Kidney (tissue), 13 donors: ENCODE measurements at regions not wholly inside any gene's neighbourhood (a gene's known extent, or its start where the extent isn't known, plus 50 kb on each side); places are given as distances from the start of the nearest gene placed in this dataset.

Experiments
- DNase-seq, 5 donors: peaks; one replicate each; pipeline ENCODE4 v3.0.0-alpha.2; 2013 to 2020
- FAIRE-seq: peaks from 2 replicates; lab custom pipeline; 2012; peaks lifted over from hg19 to GRCh38; lab: Jason Lieb, UNC
- H3K27ac ChIP-seq, 2 donors: one replicate each; pipeline ENCODE4 v1.7.0; 2013; ENCODE audit warnings: low read depth in 2 of 2, low read length in 2 of 2, inconsistent platforms in 1 of 2
- H3K27me3 ChIP-seq: one replicate; pipeline ENCODE4 v1.7.1; 2013; ENCODE audit warnings: low read length, inconsistent platforms; ENCODE audit not compliant: control insufficient read depth, insufficient read depth
- H3K36me3 ChIP-seq, 3 donors: one replicate each; pipeline versions ENCODE4 v1.7.0 to v1.7.1; 2013; ENCODE audit warnings: low read length in 3 of 3, control low read depth in 1 of 3, inconsistent platforms in 1 of 3; ENCODE audit not compliant: insufficient read depth in 3 of 3, control insufficient read depth in 2 of 3
- H3K4me1 ChIP-seq, 3 donors: one replicate each; pipeline versions ENCODE4 v1.7.0 to v1.7.1; 2013; ENCODE audit warnings: low read length in 3 of 3, inconsistent platforms in 1 of 3, low read depth in 1 of 3; ENCODE audit not compliant: control insufficient read depth in 2 of 3, insufficient read depth in 2 of 3
- H3K4me3 ChIP-seq, 3 donors: one replicate each; pipeline versions ENCODE4 v1.7.0 to v1.8.1; 2013; ENCODE audit warnings: low read length in 3 of 3, control low read depth in 1 of 3, inconsistent platforms in 1 of 3
- H3K9ac ChIP-seq, 3 donors: one replicate each; pipeline versions ENCODE4 v1.7.0 to v1.7.1; 2013; ENCODE audit warnings: low read length in 3 of 3, control low read depth in 1 of 3, inconsistent platforms in 1 of 3
- H3K9me3 ChIP-seq, 3 donors: one replicate each; pipeline versions ENCODE4 v1.7.0 to v1.7.1; 2013; ENCODE audit warnings: low read length in 3 of 3, control low read depth in 1 of 3, inconsistent platforms in 1 of 3; ENCODE audit not compliant: control insufficient read depth in 2 of 3, insufficient read depth in 1 of 3
- intact Hi-C: fragments of 100-400 bp; cut with DNase I; formaldehyde crosslinking; loops from one replicate; pipeline ENCODE4 v1.11.1; 2022
- TF ChIP-seq, protein P1 (sequence below): IDR thresholded peaks from 3 replicates; pipeline ENCODE4 v1.5.1; 2012; ENCODE audit warnings: mild to moderate bottlenecking, moderate library complexity, borderline replicate concordance; ENCODE audit not compliant: insufficient read depth; ENCODE audit errors: extremely low read depth
- donor health status: control.
- donor health status: control.
- donor health status: control.
- donor health status: control.
- donor health status: control.
- donor health status: DM: yes; HTN: yes; CAD: no.
- donor health status: Normal renal cell carcinoma (clear cell type).

DNA sequence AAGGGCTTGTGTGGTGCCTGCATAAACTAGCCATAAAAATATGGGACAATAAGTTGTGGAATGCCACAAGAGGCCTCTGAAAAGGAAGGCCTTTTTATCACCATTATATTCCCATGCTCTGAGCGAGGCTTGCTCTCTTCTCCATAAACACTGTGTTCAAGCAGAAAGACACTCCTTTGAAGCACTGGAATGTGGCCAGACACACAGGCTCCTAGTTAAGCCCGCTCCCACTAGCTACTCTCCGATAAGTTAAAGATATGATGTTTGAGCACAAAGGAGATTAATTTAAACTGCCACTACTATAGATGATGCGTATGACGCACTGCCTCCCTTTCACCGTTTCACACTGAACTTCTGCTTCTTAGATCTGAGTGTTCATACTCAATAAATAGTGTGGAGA lies 188.7 kb upstream of the TWIST2 start:
- FAIRE-seq (no peak), DNase-seq (no peak)
- H3K27ac ChIP-seq, result no peak overlapping the region
- peaks cover 0 to 4% (median 0%) of the 10 kb centered on the region in 3 donors for H3K9me3 ChIP-seq
- H3K36me3 ChIP-seq, result no peaks in the 10 kb centered on the region
- TF ChIP-seq, protein P1, sequence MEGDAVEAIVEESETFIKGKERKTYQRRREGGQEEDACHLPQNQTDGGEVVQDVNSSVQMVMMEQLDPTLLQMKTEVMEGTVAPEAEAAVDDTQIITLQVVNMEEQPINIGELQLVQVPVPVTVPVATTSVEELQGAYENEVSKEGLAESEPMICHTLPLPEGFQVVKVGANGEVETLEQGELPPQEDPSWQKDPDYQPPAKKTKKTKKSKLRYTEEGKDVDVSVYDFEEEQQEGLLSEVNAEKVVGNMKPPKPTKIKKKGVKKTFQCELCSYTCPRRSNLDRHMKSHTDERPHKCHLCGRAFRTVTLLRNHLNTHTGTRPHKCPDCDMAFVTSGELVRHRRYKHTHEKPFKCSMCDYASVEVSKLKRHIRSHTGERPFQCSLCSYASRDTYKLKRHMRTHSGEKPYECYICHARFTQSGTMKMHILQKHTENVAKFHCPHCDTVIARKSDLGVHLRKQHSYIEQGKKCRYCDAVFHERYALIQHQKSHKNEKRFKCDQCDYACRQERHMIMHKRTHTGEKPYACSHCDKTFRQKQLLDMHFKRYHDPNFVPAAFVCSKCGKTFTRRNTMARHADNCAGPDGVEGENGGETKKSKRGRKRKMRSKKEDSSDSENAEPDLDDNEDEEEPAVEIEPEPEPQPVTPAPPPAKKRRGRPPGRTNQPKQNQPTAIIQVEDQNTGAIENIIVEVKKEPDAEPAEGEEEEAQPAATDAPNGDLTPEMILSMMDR, result no peak
- H3K4me1 ChIP-seq, result no peaks in the 10 kb centered on the region
- H3K4me3 ChIP-seq, result no peak overlapping the region
- no peak overlapping the region for H3K9ac ChIP-seq
- no peaks in the 10 kb centered on the region for H3K27me3 ChIP-seq
- intact Hi-C loops, result no loop called here

DNA sequence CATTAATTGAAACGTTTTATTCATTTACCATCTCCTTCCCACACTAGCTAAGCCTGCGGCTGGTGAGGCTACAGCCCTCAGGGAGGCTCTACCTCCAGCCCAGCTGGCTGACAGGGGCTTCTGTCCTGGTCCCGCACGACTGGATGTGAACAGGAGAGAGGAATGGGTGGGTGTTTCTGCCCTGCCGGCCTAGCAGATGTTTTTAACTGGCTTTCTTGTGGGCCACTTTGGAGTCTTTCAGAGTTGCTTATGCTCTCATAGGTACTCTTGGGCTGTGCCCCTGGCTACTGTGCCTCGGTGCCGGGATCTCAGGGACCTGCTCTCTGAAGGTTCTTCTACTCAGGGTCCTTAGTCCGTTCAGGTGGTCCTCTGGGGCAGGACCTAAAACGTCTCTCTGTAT lies 184.3 kb upstream of the TWIST2 start:
- no peaks in the 10 kb centered on the region for H3K27me3 ChIP-seq
- no peak overlapping the region for H3K27ac ChIP-seq
- FAIRE-seq (no peak), DNase-seq (no peak)
- intact Hi-C loops, result no loop called here
- peaks cover 0 to 4% (median 0%) of the 10 kb centered on the region in 3 donors for H3K9me3 ChIP-seq
- H3K36me3 ChIP-seq, result no peaks in the 10 kb centered on the region
- H3K9ac ChIP-seq, result no peak overlapping the region
- H3K4me3 ChIP-seq, result no peak overlapping the region
- TF ChIP-seq, protein P1, result no peak
- H3K4me1 ChIP-seq, result no peaks in the 10 kb centered on the region

DNA sequence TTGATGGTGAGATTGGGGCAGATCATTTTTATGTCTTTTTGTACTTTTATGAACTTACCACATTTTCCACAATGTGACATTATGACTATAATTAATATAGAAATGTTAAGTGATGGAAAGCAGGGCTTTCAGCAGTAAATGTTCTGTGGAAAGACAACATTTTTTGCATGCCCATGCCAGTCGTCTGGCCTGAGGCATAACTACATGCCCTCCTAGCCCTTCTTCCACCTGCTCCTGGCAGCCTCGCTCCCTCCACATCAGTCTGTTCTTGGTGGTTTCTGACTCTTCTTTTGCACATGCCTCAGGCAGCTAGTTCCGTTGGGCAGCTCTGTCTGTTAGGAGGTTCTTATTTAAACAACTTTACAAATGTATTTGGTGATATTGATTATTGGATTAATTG lies 182.0 kb upstream of the TWIST2 start:
- no peak overlapping the region for H3K27ac ChIP-seq
- TF ChIP-seq, protein P1, result no peak
- no peak overlapping the region for H3K4me3 ChIP-seq
- H3K36me3 ChIP-seq, result no peaks in the 10 kb centered on the region
- DNase-seq, result no peak
- FAIRE-seq, result no peak
- no peaks in the 10 kb centered on the region for H3K4me1 ChIP-seq
- H3K9me3 ChIP-seq, result peaks cover 0 to 14% (median 4%) of the 10 kb centered on the region in 3 donors
- intact Hi-C loops, result no loop called here
- no peaks in the 10 kb centered on the region for H3K27me3 ChIP-seq
- H3K9ac ChIP-seq, result no peak overlapping the region

DNA sequence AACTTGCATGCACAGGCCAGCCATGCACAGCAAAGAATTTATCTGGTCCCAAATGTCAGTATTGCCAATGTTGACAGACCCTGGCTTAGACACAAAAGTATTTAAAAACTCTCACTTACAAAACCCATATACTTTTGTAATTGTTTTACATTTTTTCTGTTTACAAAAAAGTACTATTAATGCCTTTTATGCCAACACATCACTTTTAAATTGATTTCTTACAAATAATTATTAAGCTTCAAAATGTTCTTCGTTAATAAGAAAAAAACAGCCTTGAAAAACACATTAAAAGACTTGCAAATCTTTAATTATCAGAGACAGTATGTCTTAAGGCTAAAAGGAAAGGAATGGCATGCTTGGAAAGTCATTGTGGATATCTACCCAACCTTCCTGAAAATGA lies 181.3 kb upstream of the TWIST2 start:
- TF ChIP-seq, protein P1, result no peak
- no peak for DNase-seq
- H3K4me3 ChIP-seq, result no peak overlapping the region
- H3K4me1 ChIP-seq, result no peaks in the 10 kb centered on the region
- intact Hi-C loops, result no loop called here
- H3K36me3 ChIP-seq, result no peaks in the 10 kb centered on the region
- no peak overlapping the region for H3K27ac ChIP-seq
- H3K9ac ChIP-seq, result no peak overlapping the region
- H3K9me3 ChIP-seq, result peaks cover 0 to 18% (median 0%) of the 10 kb centered on the region in 3 donors
- no peaks in the 10 kb centered on the region for H3K27me3 ChIP-seq
- no peak for FAIRE-seq
